PFSK-1 (cell line): ENCODE measurements at regions not wholly inside any gene's neighbourhood (a gene's known extent, or its start where the extent isn't known, plus 50 kb on each side); places are given as distances from the start of the nearest gene placed in this dataset.

Experiments used
- SIN3A ChIP-seq: IDR thresholded peaks from 2 replicates; pipeline ENCODE4 v1.6.1; 2012; ENCODE audit warnings: mild to moderate bottlenecking, low read length, moderate library complexity, borderline replicate concordance; ENCODE audit not compliant: insufficient read depth
- TAF1 ChIP-seq: IDR thresholded peaks from 2 replicates; pipeline ENCODE4 v1.6.1; 2012; ENCODE audit warnings: low read length, control low read depth, borderline replicate concordance; ENCODE audit not compliant: insufficient read depth

DNA sequence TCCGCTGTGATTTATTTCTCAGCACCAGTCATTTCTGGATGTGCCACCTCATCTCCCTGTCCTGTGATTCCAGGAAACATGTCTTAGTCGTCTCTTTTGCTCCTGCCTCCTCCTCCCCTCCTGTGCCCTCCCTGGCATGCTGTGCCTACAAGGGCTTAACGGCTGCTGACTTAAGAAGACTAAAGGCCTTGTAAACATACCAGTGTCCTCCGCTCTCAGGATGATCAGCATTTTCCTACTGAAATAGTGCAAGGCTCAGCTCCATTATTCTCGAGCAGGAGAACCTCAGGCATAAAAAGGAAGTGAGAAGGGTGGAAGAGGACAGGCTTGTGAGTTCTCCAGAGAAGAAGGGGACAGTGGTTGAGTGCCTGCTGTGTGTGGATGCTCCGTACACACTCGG lies 61.6 kb upstream of the RUNX3 start:
- TF ChIP-seq SIN3A, result no peak
- no peak for TF ChIP-seq TAF1
